ENCODE measurements at regions not wholly inside any gene's neighbourhood (a gene's known extent, or its start where the extent isn't known, plus 50 kb on each side); places are given as distances from the start of the nearest gene placed in this dataset.

DNA sequence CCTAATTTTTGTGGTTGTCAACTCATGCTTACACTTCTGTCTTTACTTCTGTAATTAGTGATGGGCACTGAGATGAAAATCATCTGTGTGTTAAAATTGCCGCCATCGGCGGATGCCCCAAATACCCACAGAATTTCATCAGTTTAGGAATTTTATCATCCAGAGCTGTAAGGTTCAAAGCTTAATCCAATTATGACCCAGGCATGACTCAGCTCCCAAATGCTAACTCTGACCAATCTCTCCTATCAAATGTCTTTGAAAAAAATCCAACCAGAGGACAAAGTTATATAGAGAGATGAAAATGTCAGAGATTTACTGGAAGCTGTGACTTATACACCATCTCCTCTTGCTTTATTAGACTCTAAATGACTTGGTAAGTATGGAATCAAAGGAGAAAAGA, 1048.7 kb upstream of the PRKX start:
- no peaks in the 10 kb centered on the region for H3K36me3 ChIP-seq
- no peaks in the 10 kb centered on the region for H3K9me3 ChIP-seq
- H3K4me1 ChIP-seq, result no peaks in the 10 kb centered on the region
- H3K27ac ChIP-seq (replicated peaks in 1 of 4), result no peak overlapping the region
- intact Hi-C loops (cut with DNase I), result no loop called here
- no peaks in the 10 kb centered on the region for H3K27me3 ChIP-seq
- TF ChIP-seq POLR2A (IDR thresholded peaks at IDR 0.05; ENCODE audit: low read depth), result no peak
- no peak for TF ChIP-seq POLR2AphosphoS5 (IDR thresholded peaks at IDR 0.05)
- TF ChIP-seq, protein P1, sequence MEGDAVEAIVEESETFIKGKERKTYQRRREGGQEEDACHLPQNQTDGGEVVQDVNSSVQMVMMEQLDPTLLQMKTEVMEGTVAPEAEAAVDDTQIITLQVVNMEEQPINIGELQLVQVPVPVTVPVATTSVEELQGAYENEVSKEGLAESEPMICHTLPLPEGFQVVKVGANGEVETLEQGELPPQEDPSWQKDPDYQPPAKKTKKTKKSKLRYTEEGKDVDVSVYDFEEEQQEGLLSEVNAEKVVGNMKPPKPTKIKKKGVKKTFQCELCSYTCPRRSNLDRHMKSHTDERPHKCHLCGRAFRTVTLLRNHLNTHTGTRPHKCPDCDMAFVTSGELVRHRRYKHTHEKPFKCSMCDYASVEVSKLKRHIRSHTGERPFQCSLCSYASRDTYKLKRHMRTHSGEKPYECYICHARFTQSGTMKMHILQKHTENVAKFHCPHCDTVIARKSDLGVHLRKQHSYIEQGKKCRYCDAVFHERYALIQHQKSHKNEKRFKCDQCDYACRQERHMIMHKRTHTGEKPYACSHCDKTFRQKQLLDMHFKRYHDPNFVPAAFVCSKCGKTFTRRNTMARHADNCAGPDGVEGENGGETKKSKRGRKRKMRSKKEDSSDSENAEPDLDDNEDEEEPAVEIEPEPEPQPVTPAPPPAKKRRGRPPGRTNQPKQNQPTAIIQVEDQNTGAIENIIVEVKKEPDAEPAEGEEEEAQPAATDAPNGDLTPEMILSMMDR (IDR thresholded peaks at IDR 0.05), result no peak
- TF ChIP-seq EP300 (IDR thresholded peaks at IDR 0.05), result no peak
- DNase-seq (ENCODE audit: extremely low spot score), result no peak
- WGBS, result 90% methylated on average over 3 of the region's 3 CpGs
- no peak overlapping the region for H3K4me3 ChIP-seq

DNA sequence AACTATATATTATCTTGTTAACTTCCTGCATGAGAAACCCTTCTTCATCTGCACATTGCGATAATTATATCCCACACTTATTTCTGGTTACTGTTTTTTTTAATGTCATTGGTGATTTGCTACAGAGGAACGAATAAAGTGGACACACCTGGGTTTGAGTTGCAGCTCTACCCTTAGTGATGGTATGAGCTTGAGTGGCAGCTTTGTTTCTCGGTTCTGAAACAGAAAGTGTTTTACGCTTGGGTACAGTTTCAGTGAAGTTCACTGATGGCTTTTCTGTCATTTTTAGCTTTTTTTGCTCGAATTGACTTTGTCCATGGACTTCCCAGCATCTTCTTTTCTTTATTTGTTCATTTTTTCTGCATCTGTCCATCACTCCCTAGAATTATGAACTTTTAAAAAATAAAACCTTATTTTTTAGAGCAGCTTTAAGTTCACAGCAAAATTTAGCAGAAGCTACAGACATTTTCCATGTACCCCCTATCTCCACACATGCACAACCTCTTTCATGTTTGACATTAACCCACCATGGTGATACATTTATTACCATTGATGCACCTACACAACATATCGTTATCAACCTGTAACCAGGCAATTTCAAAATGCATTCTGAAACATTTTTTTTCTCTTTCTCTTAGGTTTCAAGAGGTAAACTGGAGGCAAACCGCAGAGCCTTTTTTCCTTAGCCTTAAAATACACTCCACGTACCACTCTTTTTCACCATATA, 1041.6 kb upstream of the PRKX start:
- H3K9me3 ChIP-seq, result no peaks in the 10 kb centered on the region
- 75% methylated on average over 8 of the region's 8 CpGs for WGBS
- TF ChIP-seq EP300 (IDR thresholded peaks at IDR 0.05) (no peak), POLR2AphosphoS5 (IDR thresholded peaks at IDR 0.05) (no peak), POLR2A (IDR thresholded peaks at IDR 0.05; ENCODE audit: low read depth) (no peak)
- TF ChIP-seq, protein P1 (IDR thresholded peaks at IDR 0.05), result no peak
- no peaks in the 10 kb centered on the region for H3K4me1 ChIP-seq
- no peak for DNase-seq (ENCODE audit: extremely low spot score)
- H3K27me3 ChIP-seq, result no peaks in the 10 kb centered on the region
- H3K4me3 ChIP-seq, result no peak overlapping the region
- intact Hi-C loops (cut with DNase I), result no loop called here
- no peaks in the 10 kb centered on the region for H3K36me3 ChIP-seq
- H3K27ac ChIP-seq (replicated peaks in 1 of 4), result no peak overlapping the region

DNA sequence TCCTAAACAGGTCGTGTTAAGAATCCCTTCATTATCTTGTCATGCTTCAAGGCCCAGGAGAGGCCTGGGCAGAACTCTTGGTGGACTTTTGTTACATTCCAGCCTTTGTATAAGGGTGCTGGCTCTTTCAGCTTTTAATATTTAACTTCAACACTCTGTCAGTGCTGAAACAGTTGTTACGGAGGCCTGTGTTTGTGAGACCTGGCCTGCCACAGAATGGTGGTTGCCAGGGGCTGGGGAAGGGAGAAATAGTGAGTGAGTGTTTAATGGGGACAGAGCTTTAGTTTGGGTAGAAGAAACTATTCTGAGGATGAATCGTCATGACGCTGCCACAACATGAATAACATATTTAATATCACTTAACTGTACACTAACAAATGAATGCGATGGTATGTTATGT, 1027.6 kb upstream of the PRKX start:
- no peaks in the 10 kb centered on the region for H3K36me3 ChIP-seq
- no peak overlapping the region for H3K27ac ChIP-seq (replicated peaks in 1 of 4)
- H3K4me3 ChIP-seq, result no peak overlapping the region
- intact Hi-C loops (cut with DNase I), result no loop called here
- no peaks in the 10 kb centered on the region for H3K27me3 ChIP-seq
- H3K4me1 ChIP-seq, result no peaks in the 10 kb centered on the region
- 66% methylated on average over 5 of the region's 5 CpGs for WGBS
- TF ChIP-seq POLR2AphosphoS5 (IDR thresholded peaks at IDR 0.05) (no peak), POLR2A (IDR thresholded peaks at IDR 0.05; ENCODE audit: low read depth) (no peak), EP300 (IDR thresholded peaks at IDR 0.05) (no peak)
- TF ChIP-seq, protein P1 (IDR thresholded peaks at IDR 0.05), result no peak
- DNase-seq (ENCODE audit: extremely low spot score), result no peak
- H3K9me3 ChIP-seq, result no peaks in the 10 kb centered on the region

DNA sequence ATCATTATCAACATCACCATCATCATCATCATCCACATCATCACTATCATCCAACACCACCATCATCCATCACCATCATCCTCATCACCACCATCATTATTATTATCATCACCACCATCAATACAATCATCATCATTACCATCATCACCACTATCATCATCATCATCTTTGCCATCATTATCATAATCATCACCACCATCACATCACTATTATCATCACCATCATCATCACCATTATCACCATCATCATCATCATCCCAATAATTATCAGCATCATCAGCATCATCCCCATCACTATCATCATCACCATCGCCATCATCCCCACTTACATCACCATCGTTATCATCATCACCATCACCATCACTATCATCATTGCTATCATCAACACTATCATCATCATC, 1021.9 kb upstream of the PRKX start:
- no peaks in the 10 kb centered on the region for H3K36me3 ChIP-seq
- intact Hi-C loops (cut with DNase I), result no loop called here
- WGBS, result 90% methylated on average over 2 of the region's 2 CpGs

More for the DNA sequence above, 1021.9 kb upstream of the PRKX start:
- Histone ChIP-seq H3K27me3 (no peaks in the 10 kb centered on the region), H3K4me3 (no peak overlapping the region), H3K9me3 (no peaks in the 10 kb centered on the region), H3K4me1 (no peaks in the 10 kb centered on the region), H3K27ac (replicated peaks in 1 of 4) (no peak overlapping the region)
- no peak for DNase-seq (ENCODE audit: extremely low spot score)
- TF ChIP-seq EP300 (IDR thresholded peaks at IDR 0.05), result no peak
- no peak for TF ChIP-seq POLR2AphosphoS5 (IDR thresholded peaks at IDR 0.05)
- TF ChIP-seq POLR2A (IDR thresholded peaks at IDR 0.05; ENCODE audit: low read depth), result no peak
- TF ChIP-seq, protein P1 (IDR thresholded peaks at IDR 0.05), result no peak
